OCI-LY1 (cell line): ENCODE measurements at regions not wholly inside any gene's neighbourhood (a gene's known extent, or its start where the extent isn't known, plus 50 kb on each side); places are given as distances from the start of the nearest gene placed in this dataset.

Source experiments
- H2AFZ ChIP-seq: fragments of 200-600 bp; sonication (generic), shearing (Covaris generic); 2 replicates; pipeline ENCODE4 v1.6.0; 2014; ENCODE audit warnings: antibody characterized with exemption, mild to moderate bottlenecking, low read length
- H3F3A ChIP-seq: fragments of 200-600 bp; sonication (generic), shearing (Covaris generic); 2 replicates; pipeline ENCODE4 v1.6.0; 2014; ENCODE audit warnings: mild to moderate bottlenecking, antibody characterized with exemption, low read length, moderate library complexity; ENCODE audit not compliant: insufficient read depth
- H3K27ac ChIP-seq: fragments of 200-600 bp; sonication (generic); 2 replicates; pipeline ENCODE4 v1.5.1; 2014; ENCODE audit warnings: low read length, mixed run types, mild to moderate bottlenecking, low read depth; ENCODE audit not compliant: poor library complexity, severe bottlenecking
- H3K27me3 ChIP-seq: fragments of 200-600 bp; sonication (generic); 2 replicates; pipeline ENCODE4 v1.6.0; 2014; ENCODE audit warnings: antibody characterized with exemption, mild to moderate bottlenecking, low read length, moderate library complexity; ENCODE audit not compliant: insufficient read depth
- H3K36me3 ChIP-seq: fragments of 200-600 bp; sonication (generic); 2 replicates; pipeline ENCODE4 v1.6.1; 2014; ENCODE audit warnings: mild to moderate bottlenecking, antibody characterized with exemption, low read length, moderate library complexity, mixed read lengths; ENCODE audit not compliant: insufficient read depth
- H3K4me1 ChIP-seq: fragments of 200-600 bp; sonication (generic); 2 replicates; pipeline ENCODE4 v1.5.1; 2014; ENCODE audit warnings: mild to moderate bottlenecking, low read length, moderate library complexity; ENCODE audit not compliant: insufficient read depth, severe bottlenecking
- H3K4me2 ChIP-seq: fragments of 200-600 bp; sonication (generic), shearing (Covaris generic); 2 replicates; pipeline ENCODE4 v1.6.1; 2014; ENCODE audit warnings: low read length
- H3K4me3 ChIP-seq: fragments of 200-600 bp; sonication (generic); 2 replicates; pipeline ENCODE4 v1.5.1; 2014; ENCODE audit warnings: low read length, low read depth, mild to moderate bottlenecking, mixed read lengths; ENCODE audit not compliant: poor library complexity, severe bottlenecking
- H3K79me2 ChIP-seq: fragments of 200-600 bp; shearing (Covaris generic); 2 replicates; pipeline ENCODE4 v1.6.1; 2016; ENCODE audit warnings: mixed run types, low read length, mixed read lengths; ENCODE audit not compliant: insufficient read depth
- H3K9ac ChIP-seq: fragments of 200-600 bp; sonication (generic), shearing (Covaris generic); 2 replicates; pipeline ENCODE4 v1.6.1; 2014; ENCODE audit warnings: mild to moderate bottlenecking, low read length, mixed read lengths
- H3K9me2 ChIP-seq: fragments of 200-600 bp; sonication (generic), shearing (Covaris generic); 2 replicates; pipeline ENCODE4 v1.6.1; 2014; ENCODE audit warnings: low read depth, mild to moderate bottlenecking, low read length, mixed read lengths
- H3K9me3 ChIP-seq: fragments of 200-600 bp; shearing (Covaris generic); 2 replicates; pipeline ENCODE4 v1.6.1; 2014; ENCODE audit warnings: low read length, mixed read lengths
- H4K20me1 ChIP-seq: fragments of 200-600 bp; sonication (generic), shearing (Covaris generic); 2 replicates; pipeline ENCODE4 v1.6.0; 2016; ENCODE audit warnings: mild to moderate bottlenecking, low read length; ENCODE audit not compliant: insufficient read depth
- EZH2 ChIP-seq: fragments of 200-600 bp; sonication (generic), shearing (Covaris generic); IDR thresholded peaks from 2 replicates; pipeline ENCODE4 v1.8.0; 2017; ENCODE audit warnings: borderline replicate concordance, mixed run types, mild to moderate bottlenecking, antibody characterized with exemption, low read length, moderate library complexity, mixed read lengths
- TF ChIP-seq, protein P1 (sequence below): fragments of 200-600 bp; sonication (generic), shearing (Covaris generic); IDR thresholded peaks from 2 replicates; pipeline ENCODE4 v1.5.1; 2017; ENCODE audit warnings: mild to moderate bottlenecking, antibody characterized with exemption, low read length, moderate library complexity, mixed read lengths

GRCh38 chr6:90715093-90715655 lies 128.3 kb upstream of the MAP3K7 start:
- no peaks in the 10 kb centered on the region for H3K79me2 ChIP-seq
- H3K9me3 ChIP-seq: no peaks in the 10 kb centered on the region
- no peaks in the 10 kb centered on the region for H3K9me2 ChIP-seq
- TF ChIP-seq, protein P1, sequence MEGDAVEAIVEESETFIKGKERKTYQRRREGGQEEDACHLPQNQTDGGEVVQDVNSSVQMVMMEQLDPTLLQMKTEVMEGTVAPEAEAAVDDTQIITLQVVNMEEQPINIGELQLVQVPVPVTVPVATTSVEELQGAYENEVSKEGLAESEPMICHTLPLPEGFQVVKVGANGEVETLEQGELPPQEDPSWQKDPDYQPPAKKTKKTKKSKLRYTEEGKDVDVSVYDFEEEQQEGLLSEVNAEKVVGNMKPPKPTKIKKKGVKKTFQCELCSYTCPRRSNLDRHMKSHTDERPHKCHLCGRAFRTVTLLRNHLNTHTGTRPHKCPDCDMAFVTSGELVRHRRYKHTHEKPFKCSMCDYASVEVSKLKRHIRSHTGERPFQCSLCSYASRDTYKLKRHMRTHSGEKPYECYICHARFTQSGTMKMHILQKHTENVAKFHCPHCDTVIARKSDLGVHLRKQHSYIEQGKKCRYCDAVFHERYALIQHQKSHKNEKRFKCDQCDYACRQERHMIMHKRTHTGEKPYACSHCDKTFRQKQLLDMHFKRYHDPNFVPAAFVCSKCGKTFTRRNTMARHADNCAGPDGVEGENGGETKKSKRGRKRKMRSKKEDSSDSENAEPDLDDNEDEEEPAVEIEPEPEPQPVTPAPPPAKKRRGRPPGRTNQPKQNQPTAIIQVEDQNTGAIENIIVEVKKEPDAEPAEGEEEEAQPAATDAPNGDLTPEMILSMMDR: no peak
- TF ChIP-seq EZH2: no peak
- no peaks in the 10 kb centered on the region for H3K4me1 ChIP-seq
- no peaks in the 10 kb centered on the region for H4K20me1 ChIP-seq
- no peak overlapping the region for H3K4me3 ChIP-seq
- H3K9ac ChIP-seq: no peak overlapping the region
- H2AFZ ChIP-seq: no peak overlapping the region
- H3K27me3 ChIP-seq: no peaks in the 10 kb centered on the region
- H3K36me3 ChIP-seq: no peaks in the 10 kb centered on the region
- H3K27ac ChIP-seq: no peak overlapping the region
- H3F3A ChIP-seq: no peaks in the 10 kb centered on the region
- H3K4me2 ChIP-seq: no peak overlapping the region

- Histone ChIP-seq H3K4me3 (no peak overlapping the region), H4K20me1 (no peaks in the 10 kb centered on the region), H3K79me2 (no peaks in the 10 kb centered on the region), H3K9me2 (no peaks in the 10 kb centered on the region), H3K36me3 (no peaks in the 10 kb centered on the region), H3K27me3 (no peaks in the 10 kb centered on the region), H3K4me2 (no peak overlapping the region), H3K9ac (no peak overlapping the region), H3F3A (no peaks in the 10 kb centered on the region), H3K9me3 (no peaks in the 10 kb centered on the region), H3K27ac (no peak overlapping the region), H2AFZ (no peak overlapping the region), H3K4me1 (no peaks in the 10 kb centered on the region)
- TF ChIP-seq EZH2: no peak
- TF ChIP-seq, protein P1: no peak
Observed at GRCh38 chr6:90714319-90714718, 127.4 kb upstream of the MAP3K7 start.

DNA sequence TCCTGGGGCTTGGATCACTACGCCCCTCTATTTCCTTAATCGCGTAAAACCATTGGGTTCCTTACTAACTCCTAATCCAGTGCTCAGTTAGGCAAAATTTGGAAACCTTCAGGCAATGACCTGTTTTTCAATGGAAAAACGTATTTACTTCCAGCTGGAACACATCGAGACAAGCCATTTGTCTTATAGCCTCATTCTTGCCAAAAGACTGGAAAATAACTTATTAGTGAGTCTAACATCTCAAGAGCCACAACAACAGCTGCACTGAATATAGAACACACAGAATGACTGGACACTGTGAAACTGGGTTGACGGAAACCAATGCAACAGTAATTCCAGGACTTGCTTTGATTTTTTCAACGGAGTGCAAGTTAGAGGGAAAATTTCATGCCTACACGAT lies 125.2 kb upstream of the MAP3K7 start:
- Histone ChIP-seq H3K4me2 (no peak overlapping the region), H4K20me1 (no peaks in the 10 kb centered on the region), H3K4me1 (no peaks in the 10 kb centered on the region), H3F3A (no peaks in the 10 kb centered on the region), H3K36me3 (no peaks in the 10 kb centered on the region), H2AFZ (no peak overlapping the region), H3K9me2 (no peaks in the 10 kb centered on the region), H3K9me3 (no peaks in the 10 kb centered on the region), H3K27ac (no peak overlapping the region), H3K79me2 (no peaks in the 10 kb centered on the region), H3K9ac (no peak overlapping the region), H3K27me3 (no peaks in the 10 kb centered on the region), H3K4me3 (no peak overlapping the region)
- TF ChIP-seq EZH2: no peak
- TF ChIP-seq, protein P1: no peak
